Caco-2 (cell line): ENCODE measurements at regions not wholly inside any gene's neighbourhood (a gene's known extent, or its start where the extent isn't known, plus 50 kb on each side); places are given as distances from the start of the nearest gene placed in this dataset.

Experiments
- BruUV-seq: library from RNA; stranded (reverse); fragments of 400-500 nt; replicated peaks from 2 replicates; lab custom pipeline; 2021; lab: Mats Ljungman, UMichigan
- CTCF ChIA-PET: fragments of 300-600 bp; sonication (Branson Sonifier 250); formaldehyde crosslinking; loops from one replicate; lab custom pipeline; 2022; ENCODE audit warnings: antibody characterized with exemption; lab: Charles Lee
- POLR2A ChIA-PET: fragments of 300-600 bp; sonication (Branson Sonifier 250); formaldehyde crosslinking; loops from one replicate; lab custom pipeline; 2022; ENCODE audit warnings: antibody characterized with exemption; lab: Charles Lee
- DNase-seq, 2 experiments: peaks; one replicate each; pipeline versions ENCODE4 v3.0.0 to v3.0.0-alpha.2; 2020 to 2022
- H3K27me3 ChIP-seq: replicated peaks from 2 replicates; pipeline ENCODE4 v1.6.0; 2011; ENCODE audit warnings: low read length; ENCODE audit not compliant: control insufficient read depth, insufficient read depth
- H3K36me3 ChIP-seq: 2 replicates; pipeline ENCODE4 v1.5.1; 2011; ENCODE audit warnings: low read length; ENCODE audit not compliant: control insufficient read depth, insufficient read depth
- H3K4me1 ChIP-seq: fragments of 250-450 bp; sonication (Bioruptor Pico); 2 replicates; pipeline ENCODE4 v1.5.1; 2020; ENCODE audit warnings: mild to moderate bottlenecking
- H3K4me3 ChIP-seq: 2 replicates; pipeline ENCODE4 v1.5.1; 2011; ENCODE audit warnings: low read depth, mild to moderate bottlenecking, control low read depth, low read length
- H3K9me3 ChIP-seq: fragments of 250-450 bp; sonication (Bioruptor Pico); 2 replicates; pipeline ENCODE4 v1.5.1; 2020; ENCODE audit warnings: mild to moderate bottlenecking, moderate library complexity
- H3K27ac Mint-ChIP-seq: one replicate; pipeline ENCODE4 v1.8.0; 2022; ENCODE audit warnings: mixed read lengths; ENCODE audit not compliant: unreplicated experiment
- H3K27me3 Mint-ChIP-seq: one replicate; pipeline ENCODE4 v1.8.0; 2022; ENCODE audit warnings: mixed read lengths; ENCODE audit not compliant: insufficient read depth, unreplicated experiment
- H3K36me3 Mint-ChIP-seq: one replicate; pipeline ENCODE4 v1.8.0; 2022; ENCODE audit warnings: mild to moderate bottlenecking, mixed read lengths; ENCODE audit not compliant: insufficient read depth, unreplicated experiment
- H3K4me1 Mint-ChIP-seq: one replicate; pipeline ENCODE4 v1.8.0; 2022; ENCODE audit warnings: low read depth, mixed read lengths; ENCODE audit not compliant: unreplicated experiment
- H3K4me3 Mint-ChIP-seq: one replicate; pipeline ENCODE4 v1.8.0; 2022; ENCODE audit warnings: mild to moderate bottlenecking, moderate library complexity, mixed read lengths; ENCODE audit not compliant: unreplicated experiment
- H3K9me3 Mint-ChIP-seq: one replicate; pipeline ENCODE4 v1.8.0; 2022; ENCODE audit warnings: mixed read lengths; ENCODE audit not compliant: unreplicated experiment
- CTCF ChIP-seq, 2 experiments: fragments of 200-600 bp in 1 of 2; IDR thresholded peaks; 1 replicate in 1 of 2; 2 replicates in 1 of 2; pipeline versions ENCODE4 v1.5.1 to v1.8.0; 2011 to 2022; ENCODE audit warnings: antibody characterized with exemption in 1 of 2, control low read depth in 1 of 2, inconsistent platforms in 1 of 2, low read depth in 1 of 2, low read length in 1 of 2, mild to moderate bottlenecking in 1 of 2, moderate library complexity in 1 of 2; ENCODE audit not compliant: insufficient read depth in 1 of 2, severe bottlenecking in 1 of 2, unreplicated experiment in 1 of 2
- intact Hi-C: fragments of 100-400 bp; cut with micrococcal nuclease; formaldehyde crosslinking; loops from one replicate; pipeline ENCODE4 v1.10.0; 2022; ENCODE audit not compliant: unreplicated experiment

- intact Hi-C loops = no loop called here
Measured at GRCh38 chr7:46580766-46581165, 659.7 kb upstream of the IGFBP3 start.

GRCh38 chr7:46577394-46577793 lies 656.3 kb upstream of the IGFBP3 start:
- BruUV-seq = no TSS peak
- DNase-seq = no peak
- POLR2A ChIA-PET = interaction anchor here (0.7 kb wide), 1 partner anchor 63 kb away, joined by 3 read pairs; no protein-coding TSS in a partner anchor

More at GRCh38 chr7:46580766-46581165, 659.7 kb upstream of the IGFBP3 start:
- no peaks in the 10 kb centered on the region for H3K4me1 Mint-ChIP-seq
- ChIA-PET CTCF (no interaction called here), POLR2A (no interaction called here)
- no TSS peak for BruUV-seq
- H3K4me1 ChIP-seq = no peaks in the 10 kb centered on the region
- H3K27me3 ChIP-seq = no peaks in the 10 kb centered on the region
- H3K4me3 Mint-ChIP-seq = no peak overlapping the region
- no peaks in the 10 kb centered on the region for H3K36me3 Mint-ChIP-seq
- H3K36me3 ChIP-seq = no peaks in the 10 kb centered on the region
- no peaks in the 10 kb centered on the region for H3K9me3 Mint-ChIP-seq
- DNase-seq = no peak
- no peak for TF ChIP-seq CTCF (IDR thresholded peaks at IDR 0.05; ENCODE audit: insufficient read depth in 1 of 2, low read depth in 1 of 2, low read length in 1 of 2, severe bottlenecking in 1 of 2, unreplicated experiment in 1 of 2)
- no peak overlapping the region for H3K4me3 ChIP-seq
- no peaks in the 10 kb centered on the region for H3K9me3 ChIP-seq
- peaks cover 3% of the 10 kb centered on the region for H3K27me3 Mint-ChIP-seq
- H3K27ac Mint-ChIP-seq = no peak overlapping the region

GRCh38 chr7:46576950-46577349 lies 655.9 kb upstream of the IGFBP3 start:
- ChIA-PET POLR2A (interaction anchor here (0.7 kb wide), 1 partner anchor 64 kb away, joined by 3 read pairs; no protein-coding TSS in a partner anchor), CTCF (no interaction called here)
- H3K27me3 ChIP-seq = no peaks in the 10 kb centered on the region
- BruUV-seq = no TSS peak
- H3K27ac Mint-ChIP-seq = no peak overlapping the region
- no peak for TF ChIP-seq CTCF (IDR thresholded peaks at IDR 0.05; ENCODE audit: insufficient read depth in 1 of 2, low read depth in 1 of 2, low read length in 1 of 2, severe bottlenecking in 1 of 2, unreplicated experiment in 1 of 2)
- H3K4me3 ChIP-seq = no peak overlapping the region
- intact Hi-C loops = no loop called here
- H3K9me3 Mint-ChIP-seq = peaks cover 7% of the 10 kb centered on the region
- no peaks in the 10 kb centered on the region for H3K4me1 ChIP-seq
- no peaks in the 10 kb centered on the region for H3K4me1 Mint-ChIP-seq
- no peaks in the 10 kb centered on the region for H3K36me3 Mint-ChIP-seq
- H3K4me3 Mint-ChIP-seq = no peak overlapping the region
- peaks cover under 1% of the 10 kb centered on the region for H3K27me3 Mint-ChIP-seq
- H3K9me3 ChIP-seq = no peaks in the 10 kb centered on the region
- DNase-seq = no peak
- H3K36me3 ChIP-seq = no peaks in the 10 kb centered on the region

More at GRCh38 chr7:46577394-46577793, 656.3 kb upstream of the IGFBP3 start:
- no peaks in the 10 kb centered on the region for H3K9me3 ChIP-seq
- no peak overlapping the region for H3K4me3 Mint-ChIP-seq
- no peaks in the 10 kb centered on the region for H3K4me1 ChIP-seq
- H3K36me3 ChIP-seq = no peaks in the 10 kb centered on the region
- H3K27me3 ChIP-seq = no peaks in the 10 kb centered on the region
- peaks cover 3% of the 10 kb centered on the region for H3K27me3 Mint-ChIP-seq
- no peak overlapping the region for H3K27ac Mint-ChIP-seq
- CTCF ChIA-PET = no interaction called here
- H3K4me1 Mint-ChIP-seq = no peaks in the 10 kb centered on the region
- no peaks in the 10 kb centered on the region for H3K36me3 Mint-ChIP-seq
- no peak for TF ChIP-seq CTCF (IDR thresholded peaks at IDR 0.05; ENCODE audit: insufficient read depth in 1 of 2, low read depth in 1 of 2, low read length in 1 of 2, severe bottlenecking in 1 of 2, unreplicated experiment in 1 of 2)
- H3K4me3 ChIP-seq = no peak overlapping the region
- H3K9me3 Mint-ChIP-seq = peaks cover 3% of the 10 kb centered on the region
- intact Hi-C loops = no loop called here
